HG02870 (cell line): ENCODE measurements at regions not wholly inside any gene's neighbourhood (a gene's known extent, or its start where the extent isn't known, plus 50 kb on each side); places are given as distances from the start of the nearest gene placed in this dataset.

Source experiments
- ATAC-seq: cut with Tn5 transposase; IDR thresholded peaks from one replicate; pipeline ENCODE4 v1.9.1; 2021; ENCODE audit warnings: mild to moderate bottlenecking, moderate library complexity; ENCODE audit not compliant: unreplicated experiment

- no peak for ATAC-seq
These were observed 402.6 kb downstream of the TTLL7 start for GRCh38 chr1:83596331-83596730.

DNA sequence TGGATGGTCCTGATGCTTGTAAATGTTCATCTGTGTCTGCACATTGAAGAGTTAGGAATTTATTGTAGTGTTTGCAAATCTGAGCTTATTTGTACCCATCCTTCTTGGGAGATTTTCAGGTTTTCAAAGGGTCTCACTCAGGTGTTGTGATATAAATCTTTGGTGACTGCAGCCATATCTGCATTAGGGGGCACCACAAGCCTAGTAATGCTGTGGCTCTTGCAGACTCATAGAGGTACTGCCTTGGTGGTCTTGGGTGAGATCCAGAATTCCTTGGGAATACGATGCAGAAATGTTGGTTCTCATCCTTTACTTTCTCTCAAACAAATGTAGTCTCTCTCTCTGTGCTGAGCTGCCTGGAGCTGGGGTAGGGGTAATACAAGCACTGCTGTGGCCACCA is 405.9 kb downstream of the TTLL7 start:
- no peak for ATAC-seq

- no peak for ATAC-seq
These were observed 410.8 kb downstream of the TTLL7 start for GRCh38 chr1:83588140-83588539.

GRCh38 chr1:83583351-83584014 is 415.4 kb downstream of the TTLL7 start:
- ATAC-seq = peak; percentile 72

DNA sequence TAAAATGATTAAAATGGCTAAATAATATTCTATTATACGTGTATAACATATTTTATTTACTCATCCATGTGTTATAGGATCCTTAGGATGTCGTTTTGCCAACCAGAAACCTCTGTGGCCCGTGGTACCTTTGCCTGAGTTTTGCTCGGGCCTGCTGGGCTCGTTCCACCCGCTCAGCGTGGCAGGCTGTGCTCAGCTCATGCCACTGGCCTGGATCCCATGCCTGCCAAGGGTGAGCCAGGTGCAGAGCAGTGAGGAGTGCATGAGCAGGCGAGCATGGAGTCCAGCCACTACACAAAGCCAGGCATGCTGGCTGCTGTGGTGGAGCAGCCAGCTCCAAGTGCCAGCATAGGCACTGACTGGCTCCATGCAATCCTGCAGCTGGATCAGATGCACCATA is 417.2 kb downstream of the TTLL7 start:
- no peak for ATAC-seq

- peak; percentile 71 for ATAC-seq
These were observed 424.1 kb downstream of the TTLL7 start for GRCh38 chr1:83574791-83575190.

- ATAC-seq = no peak
These were observed 425.2 kb downstream of the TTLL7 start for GRCh38 chr1:83573776-83574175.

- no peak for ATAC-seq
These were observed 427.4 kb downstream of the TTLL7 start for GRCh38 chr1:83571536-83571935.

GRCh38 chr1:83561346-83561745 is 437.6 kb downstream of the TTLL7 start:
- no peak for ATAC-seq

GRCh38 chr1:83559129-83559840 is 439.6 kb downstream of the TTLL7 start:
- peak; percentile 65 for ATAC-seq

DNA sequence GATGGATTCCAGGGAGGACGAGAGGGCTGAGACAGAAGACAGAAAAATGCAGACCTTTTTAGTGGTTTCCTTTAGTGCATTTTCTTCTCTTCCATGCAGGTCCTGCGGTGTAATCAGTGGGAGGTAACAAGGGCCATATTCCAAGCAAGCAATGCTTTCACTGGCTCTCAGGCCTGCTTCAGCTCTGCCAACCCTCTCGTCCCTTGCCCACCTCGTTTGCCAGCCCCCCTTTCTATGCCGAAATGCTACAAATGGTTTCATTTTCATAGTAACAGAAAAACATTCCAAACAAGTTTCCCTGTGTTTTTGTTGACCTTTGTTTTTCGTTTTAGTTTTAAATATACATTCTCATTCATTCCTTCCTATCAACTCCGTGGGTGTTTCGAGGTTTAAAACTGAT is 443.1 kb downstream of the TTLL7 start:
- no peak for ATAC-seq

- no peak for ATAC-seq
These were observed 444.8 kb downstream of the TTLL7 start for GRCh38 chr1:83554174-83554573.

GRCh38 chr1:83552820-83553219 is 446.1 kb downstream of the TTLL7 start:
- ATAC-seq = no peak

DNA sequence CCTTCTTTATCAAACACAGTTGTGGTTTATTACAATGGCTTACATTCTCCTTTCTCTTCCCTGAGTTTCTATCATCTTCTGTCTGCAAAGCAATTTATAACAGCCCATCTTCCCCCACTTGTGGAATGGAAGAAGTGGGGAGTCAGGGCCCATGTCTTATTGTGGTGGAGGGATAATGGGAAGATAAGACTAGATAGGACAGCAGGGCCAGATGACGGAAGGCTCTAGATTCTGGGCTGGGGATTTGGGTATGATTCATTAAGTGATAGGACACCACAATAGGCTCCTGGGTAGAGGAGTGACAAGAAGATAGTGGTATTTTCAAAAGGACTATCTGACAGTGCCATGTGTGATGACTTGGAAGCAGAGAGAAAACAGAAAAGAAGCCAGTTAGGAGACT is 450.6 kb downstream of the TTLL7 start:
- ATAC-seq = no peak

DNA sequence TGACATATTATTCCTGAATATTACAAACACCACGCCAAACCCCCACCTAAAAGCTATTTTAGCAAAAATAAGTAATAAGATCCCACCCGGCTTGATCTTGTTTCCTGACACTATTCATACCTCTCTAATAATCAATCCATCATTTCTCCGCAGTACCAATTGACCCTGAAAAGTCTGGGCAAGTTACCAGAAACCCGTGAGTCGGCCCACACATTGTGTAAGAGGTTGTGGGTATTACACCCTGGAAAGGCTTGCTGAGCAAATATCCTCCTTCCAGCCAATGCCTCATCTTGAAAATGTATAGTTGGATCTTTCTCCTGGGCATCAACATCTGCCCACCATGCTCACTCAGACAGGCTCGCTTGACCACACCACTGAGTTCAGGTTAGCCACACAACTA is 451.0 kb downstream of the TTLL7 start:
- ATAC-seq = no peak

DNA sequence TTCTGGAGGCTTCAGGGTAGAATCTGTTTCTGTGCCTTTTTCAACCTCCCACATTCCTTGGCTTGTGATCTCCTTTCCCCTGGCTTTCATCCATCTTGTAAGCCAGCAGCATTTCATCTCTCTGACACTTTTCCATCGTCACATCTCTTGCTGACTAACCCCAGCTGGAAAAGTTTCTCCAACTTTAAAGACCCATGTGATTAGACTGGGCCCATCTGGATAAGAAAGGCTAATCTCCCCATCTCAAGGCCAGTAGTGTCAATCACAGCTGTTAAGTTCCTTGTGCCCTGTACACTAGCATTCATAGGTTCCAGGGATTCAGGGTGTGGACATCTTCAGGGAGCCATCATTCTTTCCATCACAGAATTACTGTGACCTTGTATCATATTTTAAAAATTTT is 452.1 kb downstream of the TTLL7 start:
- ATAC-seq = no peak

- no peak for ATAC-seq
These were observed 453.7 kb downstream of the TTLL7 start for GRCh38 chr1:83545066-83545862.

- no peak for ATAC-seq
These were observed 455.5 kb downstream of the TTLL7 start for GRCh38 chr1:83543222-83543973.

DNA sequence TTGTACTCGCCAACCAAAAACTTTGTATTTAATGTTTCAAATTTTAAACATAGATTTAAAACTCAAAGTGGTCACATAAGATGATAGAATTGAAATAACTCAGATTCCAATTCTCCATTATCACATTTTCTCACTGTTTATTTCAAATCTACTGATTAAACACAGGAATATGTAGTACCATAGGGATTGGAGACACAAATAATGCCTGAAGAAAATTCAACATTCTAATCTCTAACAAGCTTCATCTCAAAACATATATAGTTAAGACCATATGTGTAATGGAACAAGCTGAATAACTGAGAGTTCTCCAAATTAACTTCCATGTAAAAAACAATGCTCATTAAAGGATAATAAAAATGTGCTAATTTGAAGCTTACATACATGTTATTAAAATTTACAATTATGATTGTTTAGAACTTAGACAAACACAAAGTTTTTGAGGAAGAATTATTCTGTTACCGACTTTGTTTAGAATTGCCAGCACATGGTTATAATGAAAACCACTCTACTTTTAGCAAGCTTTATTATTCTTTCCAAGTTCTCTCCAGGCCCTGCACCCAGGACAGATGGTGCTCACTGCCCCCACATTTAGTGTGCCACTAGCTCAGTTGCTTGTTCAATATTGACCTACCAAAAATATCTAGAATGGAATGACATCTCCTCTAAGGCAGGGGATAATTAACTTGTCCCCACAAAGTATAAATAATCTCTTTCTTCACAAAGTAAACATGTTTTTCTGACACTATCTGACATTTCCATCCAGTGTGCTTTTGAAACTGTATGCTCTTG is 467.2 kb downstream of the TTLL7 start:
- ATAC-seq = no peak

- ATAC-seq = no peak
These were observed 468.4 kb downstream of the TTLL7 start for GRCh38 chr1:83530506-83530905.
